ENCODE measurements at regions not wholly inside any gene's neighbourhood (a gene's known extent, or its start where the extent isn't known, plus 50 kb on each side); places are given as distances from the start of the nearest gene placed in this dataset.

GRCh38 chr4:146998157-146998556, 52.5 kb upstream of the TTC29 start:
- no peak for TF ChIP-seq RFX1 (IDR thresholded peaks at IDR 0.05)
- no peak for TF ChIP-seq MLLT1 (IDR thresholded peaks at IDR 0.05)
- no peak for TF ChIP-seq STAG1 (CRISPR knock-in tag; IDR thresholded peaks at IDR 0.05; ENCODE audit: borderline replicate concordance)
- no peak for TF ChIP-seq TRIM28 (IDR thresholded peaks at IDR 0.05)
- TF ChIP-seq TSHZ1 (CRISPR knock-in tag; IDR thresholded peaks at IDR 0.05): no peak
- no peak for TF ChIP-seq ZC3H11A (IDR thresholded peaks at IDR 0.05; ENCODE audit: low read depth, low read length)
- TF ChIP-seq, protein P1, sequence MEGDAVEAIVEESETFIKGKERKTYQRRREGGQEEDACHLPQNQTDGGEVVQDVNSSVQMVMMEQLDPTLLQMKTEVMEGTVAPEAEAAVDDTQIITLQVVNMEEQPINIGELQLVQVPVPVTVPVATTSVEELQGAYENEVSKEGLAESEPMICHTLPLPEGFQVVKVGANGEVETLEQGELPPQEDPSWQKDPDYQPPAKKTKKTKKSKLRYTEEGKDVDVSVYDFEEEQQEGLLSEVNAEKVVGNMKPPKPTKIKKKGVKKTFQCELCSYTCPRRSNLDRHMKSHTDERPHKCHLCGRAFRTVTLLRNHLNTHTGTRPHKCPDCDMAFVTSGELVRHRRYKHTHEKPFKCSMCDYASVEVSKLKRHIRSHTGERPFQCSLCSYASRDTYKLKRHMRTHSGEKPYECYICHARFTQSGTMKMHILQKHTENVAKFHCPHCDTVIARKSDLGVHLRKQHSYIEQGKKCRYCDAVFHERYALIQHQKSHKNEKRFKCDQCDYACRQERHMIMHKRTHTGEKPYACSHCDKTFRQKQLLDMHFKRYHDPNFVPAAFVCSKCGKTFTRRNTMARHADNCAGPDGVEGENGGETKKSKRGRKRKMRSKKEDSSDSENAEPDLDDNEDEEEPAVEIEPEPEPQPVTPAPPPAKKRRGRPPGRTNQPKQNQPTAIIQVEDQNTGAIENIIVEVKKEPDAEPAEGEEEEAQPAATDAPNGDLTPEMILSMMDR (IDR thresholded peaks at IDR 0.05 in 2 of 3, conservative IDR thresholded peaks at IDR 0.05 in 1 of 3; ENCODE audit: insufficient read depth in 2 of 3, low read depth in 1 of 3, low read length in 3 of 3): no peak
- TF ChIP-seq ZNF77 (CRISPR knock-in tag; IDR thresholded peaks at IDR 0.05): no peak
